ENCODE measurements at regions not wholly inside any gene's neighbourhood (a gene's known extent, or its start where the extent isn't known, plus 50 kb on each side); places are given as distances from the start of the nearest gene placed in this dataset.
A peak's percentile ranks its signal among the peaks of the same experiment; 100 is the strongest.

- TF ChIP-seq AKNA (CRISPR knock-in tag; IDR thresholded peaks at IDR 0.05; ENCODE audit: borderline replicate concordance) (no peak), ZNF407 (CRISPR knock-in tag; IDR thresholded peaks at IDR 0.05; ENCODE audit: not compliant biosample characterization) (peak; percentile 82), HDAC2 (CRISPR knock-in tag; IDR thresholded peaks at IDR 0.05) (peak; percentile 75), SP1 (IDR thresholded peaks at IDR 0.05) (no peak), SP1 (CRISPR knock-in tag; IDR thresholded peaks at IDR 0.05) (no peak), ZNF33A (CRISPR knock-in tag; IDR thresholded peaks at IDR 0.05; ENCODE audit: borderline replicate concordance) (no peak), ZNF772 (CRISPR knock-in tag; IDR thresholded peaks at IDR 0.05) (no peak), AKAP8 (CRISPR knock-in tag; IDR thresholded peaks at IDR 0.05) (no peak), TCF7L2 (IDR thresholded peaks at IDR 0.05; ENCODE audit: low read depth, low read length) (no peak), TOPORS (CRISPR knock-in tag; IDR thresholded peaks at IDR 0.05) (peak; percentile 45; the same call in 1 of the 2 replicates), MAZ (IDR thresholded peaks at IDR 0.05; ENCODE audit: borderline replicate concordance, low read depth, low read length) (no peak), MAZ (CRISPR knock-in tag; IDR thresholded peaks at IDR 0.05; ENCODE audit: low read depth) (peak; percentile 17; the same call in 1 of the 2 replicates), HHEX (CRISPR knock-in tag; IDR thresholded peaks at IDR 0.05) (no peak)
Measured at GRCh38 chr1:8170059-8170835, 144.1 kb upstream of the ERRFI1 start (continued).
